AG09309 (cell line): ENCODE measurements at regions not wholly inside any gene's neighbourhood (a gene's known extent, or its start where the extent isn't known, plus 50 kb on each side); places are given as distances from the start of the nearest gene placed in this dataset.

Experiments used
- DNase-seq: peaks from one replicate; pipeline ENCODE4 v3.0.0-alpha.2; 2010; ENCODE audit warnings: low read depth
- H3K4me3 ChIP-seq: 2 replicates; pipeline ENCODE4 v1.5.1; 2011; ENCODE audit warnings: mild to moderate bottlenecking, low read depth, low read length, moderate library complexity; ENCODE audit not compliant: control insufficient read depth
- CTCF ChIP-seq: IDR thresholded peaks from 2 replicates; pipeline ENCODE4 v1.5.1; 2011; ENCODE audit warnings: mild to moderate bottlenecking, low read depth, low read length, inconsistent platforms; ENCODE audit not compliant: insufficient read depth, control insufficient read depth; ENCODE audit errors: missing control alignments

- no peak for DNase-seq
- peak overlapping the region; percentile 95 for H3K4me3 ChIP-seq
- no peak for TF ChIP-seq CTCF
Observed at GRCh38 chr1:39104158-39105060, 78.3 kb downstream of the NDUFS5 start.

- TF ChIP-seq CTCF: no peak
- H3K4me3 ChIP-seq: peak overlapping the region; percentile 95
- no peak for DNase-seq
Observed at GRCh38 chr1:39105061-39105840, 79.1 kb downstream of the NDUFS5 start.

- H3K4me3 ChIP-seq: peak overlapping the region; percentile 95
- DNase-seq: no peak
- no peak for TF ChIP-seq CTCF
Observed at GRCh38 chr1:39105841-39106765, 80.0 kb downstream of the NDUFS5 start.

GRCh38 chr1:39106801-39107327 lies 80.7 kb downstream of the NDUFS5 start:
- peak overlapping the region; percentile 95 for H3K4me3 ChIP-seq
- TF ChIP-seq CTCF: no peak
- DNase-seq: no peak

- no peak for DNase-seq
- no peak for TF ChIP-seq CTCF
- peak overlapping the region; percentile 18 for H3K4me3 ChIP-seq
Observed at GRCh38 chr1:39107341-39108290, 81.5 kb downstream of the NDUFS5 start.
